ENCODE measurements at regions not wholly inside any gene's neighbourhood (a gene's known extent, or its start where the extent isn't known, plus 50 kb on each side); places are given as distances from the start of the nearest gene placed in this dataset.
"Not testable (repeated sequence)": the region's sequence is repeated elsewhere in the genome, so short reads cannot be mapped to it uniquely, and the experiment has no call there.

DNA sequence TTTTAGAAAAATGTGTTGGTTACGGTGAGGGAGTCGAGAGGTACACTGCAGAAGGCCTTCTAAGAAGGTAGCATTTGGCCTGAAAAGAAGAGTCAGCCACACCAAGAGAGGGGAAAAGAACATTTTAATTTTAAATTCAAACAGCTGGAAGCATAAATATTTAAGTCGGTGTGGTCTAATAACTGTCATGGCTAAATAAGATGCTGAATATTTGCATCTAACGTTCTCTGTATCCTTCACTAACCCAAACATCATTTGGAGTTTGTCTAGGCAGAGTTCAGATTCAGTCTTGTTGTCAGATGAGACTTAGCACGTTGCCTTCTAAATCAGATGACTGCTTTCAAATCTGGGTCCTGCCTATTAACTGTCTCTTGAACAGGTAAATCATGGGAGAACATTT, 583.3 kb downstream of the DIPK2A start:
- no peak for DNase-seq

DNA sequence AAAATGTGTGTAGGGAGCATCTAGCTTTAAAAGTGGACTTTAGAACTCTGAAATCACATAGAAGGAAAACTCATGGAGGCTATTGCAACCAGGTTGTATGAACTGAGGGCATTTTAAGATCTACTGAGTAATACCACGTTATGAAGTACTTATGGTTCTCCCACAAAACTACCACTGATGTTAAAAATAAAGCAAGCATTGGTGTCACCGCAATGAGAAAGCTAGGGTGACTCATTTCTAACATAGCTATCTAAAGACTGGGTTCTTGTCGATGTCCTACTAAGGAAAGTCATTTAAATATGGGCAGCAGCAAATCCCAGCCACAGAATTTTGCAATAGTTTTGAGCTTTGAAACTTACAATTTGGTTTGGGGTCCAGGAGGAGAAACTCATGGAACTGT, 584.8 kb downstream of the DIPK2A start:
- DNase-seq: no peak

- no peak for DNase-seq
Measured at GRCh38 chr3:144557515-144557914, 585.9 kb downstream of the DIPK2A start.

GRCh38 chr3:144564011-144564410, 592.4 kb downstream of the DIPK2A start:
- DNase-seq: no peak

- no peak for DNase-seq
Measured at GRCh38 chr3:144566320-144566719, 594.7 kb downstream of the DIPK2A start.

DNA sequence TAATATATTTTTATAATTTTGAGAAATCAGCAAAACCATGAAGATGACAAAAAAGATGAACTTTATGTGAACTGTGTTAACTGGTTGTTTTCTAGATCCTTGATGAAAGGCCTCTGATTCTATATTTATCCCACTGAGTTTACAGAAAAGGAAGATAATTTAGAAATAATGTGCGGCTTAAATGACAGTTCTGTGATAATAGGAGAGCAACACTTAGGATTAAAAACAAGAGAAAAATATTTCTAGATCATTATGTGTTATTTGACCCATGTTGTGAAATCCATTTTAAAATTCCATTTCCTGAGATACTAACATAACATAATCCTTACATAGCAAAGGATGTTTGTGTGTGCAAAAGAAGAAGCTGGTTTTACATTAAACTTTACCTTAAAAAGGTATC, 598.0 kb downstream of the DIPK2A start:
- no peak for DNase-seq

- DNase-seq: no peak
Measured at GRCh38 chr3:144583871-144584270, 612.2 kb downstream of the DIPK2A start.

- no peak for DNase-seq
Measured at GRCh38 chr3:144585408-144585807, 613.8 kb downstream of the DIPK2A start.

GRCh38 chr3:144585953-144586352, 614.3 kb downstream of the DIPK2A start:
- DNase-seq: no peak

GRCh38 chr3:144586382-144586781, 614.8 kb downstream of the DIPK2A start:
- DNase-seq: no peak

DNA sequence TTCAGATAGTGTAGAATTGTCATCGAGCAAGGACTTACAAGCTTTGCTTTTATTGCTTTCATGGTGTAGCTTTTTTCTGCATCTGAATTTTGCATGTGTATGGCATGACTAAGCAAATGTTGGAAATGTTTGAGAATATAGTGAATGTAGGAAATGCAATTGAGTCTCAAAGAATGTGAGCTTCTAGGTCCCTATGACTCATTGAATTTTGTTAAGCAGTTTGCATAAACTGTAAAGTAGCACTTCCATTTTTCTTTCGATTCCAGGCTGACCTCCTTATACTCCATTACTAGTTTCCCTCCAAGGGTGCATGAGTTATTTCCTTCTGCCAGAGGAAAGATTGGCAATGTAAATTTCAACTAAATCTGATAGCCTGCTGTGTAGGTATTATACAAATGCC, 619.2 kb downstream of the DIPK2A start:
- DNase-seq: no peak

DNA sequence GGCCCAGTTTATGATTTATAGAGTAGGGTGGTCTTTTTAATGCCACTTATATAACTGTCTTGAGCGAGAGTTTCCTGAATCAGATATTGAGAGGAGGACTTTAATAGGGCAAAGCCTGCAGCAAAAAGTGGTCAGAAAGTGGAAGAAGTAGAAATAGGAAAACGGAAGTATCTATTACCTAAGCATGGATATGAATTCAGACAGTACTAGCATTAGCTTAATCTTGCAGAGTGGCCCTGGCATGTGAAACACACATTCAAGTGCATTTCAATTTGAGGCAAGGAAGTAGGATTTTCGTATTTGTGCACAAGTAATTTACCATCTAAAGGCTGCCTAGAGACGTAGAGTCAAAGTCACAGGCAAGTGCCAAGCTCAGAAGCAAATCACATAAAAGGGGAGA, 622.3 kb downstream of the DIPK2A start:
- DNase-seq: no peak

DNA sequence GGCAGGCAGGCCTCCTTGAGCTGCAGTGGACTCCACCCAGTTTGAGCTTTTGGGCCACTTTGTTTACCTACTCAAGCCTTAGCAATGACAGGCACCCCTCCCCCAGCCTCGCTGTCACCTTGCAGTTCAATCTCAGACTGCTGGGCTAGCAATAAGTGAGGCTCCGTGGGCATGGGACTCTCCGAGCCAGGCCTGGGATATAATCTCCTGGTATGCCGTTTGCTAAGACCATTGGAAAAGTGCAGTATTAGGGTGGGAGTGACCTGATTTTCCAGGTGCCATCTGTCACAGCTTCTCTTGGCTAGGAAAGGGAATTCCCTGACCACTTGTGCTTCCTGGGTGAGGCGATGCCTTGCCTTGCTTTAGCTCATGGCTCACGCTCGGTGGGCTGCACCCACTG, 648.6 kb downstream of the DIPK2A start:
- DNase-seq: not testable (repeated sequence)

DNA sequence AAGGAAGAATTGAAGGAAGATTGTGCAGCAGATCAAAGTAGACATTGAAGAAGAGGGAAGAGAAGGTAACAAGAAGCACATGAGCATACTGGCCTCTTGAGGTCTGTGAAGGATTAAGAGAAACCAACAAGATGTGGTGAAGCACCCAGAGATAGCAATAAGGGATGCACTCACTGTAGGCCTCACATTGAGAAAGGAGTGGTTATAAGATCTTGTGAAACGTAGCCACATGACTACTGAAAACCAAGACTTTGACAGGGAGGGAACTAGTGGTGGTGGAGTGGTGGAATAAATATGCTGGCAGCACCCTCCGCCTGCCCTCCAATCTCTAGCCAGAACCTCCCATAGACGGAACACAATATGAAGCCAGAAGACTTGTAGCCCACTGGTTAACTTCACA, 651.2 kb downstream of the DIPK2A start:
- no peak for DNase-seq

DNA sequence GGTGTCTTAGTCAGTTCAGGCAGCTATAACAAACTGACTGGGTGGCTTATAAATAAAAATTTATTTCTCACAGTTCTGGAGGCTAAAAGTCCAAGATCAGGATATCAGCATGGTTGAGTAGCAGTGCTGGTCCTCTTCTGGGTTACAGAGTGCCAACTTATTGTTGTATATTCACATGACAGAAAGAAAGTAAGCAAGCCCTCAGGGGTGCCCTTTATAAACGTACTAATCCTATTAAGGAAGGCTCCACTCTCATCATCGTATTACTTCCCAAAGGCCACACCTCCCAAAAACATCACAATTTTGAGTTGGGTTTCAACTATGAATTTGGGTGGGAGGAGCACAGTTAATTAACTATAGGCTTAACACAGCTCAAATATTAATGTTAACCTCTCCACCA, 653.0 kb downstream of the DIPK2A start:
- no peak for DNase-seq

DNA sequence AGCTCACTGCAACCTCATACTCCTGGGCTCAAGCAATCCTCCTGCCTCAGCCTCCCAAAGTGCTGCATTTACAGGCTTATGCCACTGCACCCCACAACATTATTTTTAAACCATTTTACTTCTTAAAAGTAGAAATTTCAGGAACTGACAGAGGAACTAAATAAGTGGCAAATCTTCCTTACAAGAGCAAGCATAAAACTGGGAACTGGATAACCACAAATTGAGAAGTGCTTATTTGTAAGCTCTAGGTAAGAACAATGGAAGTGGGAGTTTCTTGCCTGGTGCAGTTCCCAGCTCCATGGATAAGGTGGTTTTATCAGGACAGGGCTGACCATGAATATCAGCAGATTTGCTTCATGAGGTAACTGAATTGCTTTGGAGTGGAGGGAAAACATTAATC, 655.2 kb downstream of the DIPK2A start:
- DNase-seq: no peak

- DNase-seq: no peak
Measured at GRCh38 chr3:144629381-144629780, 657.8 kb downstream of the DIPK2A start.

- no peak for DNase-seq
Measured at GRCh38 chr3:144636833-144637232, 665.2 kb downstream of the DIPK2A start.

- no peak for DNase-seq
Measured at GRCh38 chr3:144638009-144638408, 666.4 kb downstream of the DIPK2A start.

GRCh38 chr3:144643771-144644198, 672.2 kb downstream of the DIPK2A start:
- DNase-seq: no peak

DNA sequence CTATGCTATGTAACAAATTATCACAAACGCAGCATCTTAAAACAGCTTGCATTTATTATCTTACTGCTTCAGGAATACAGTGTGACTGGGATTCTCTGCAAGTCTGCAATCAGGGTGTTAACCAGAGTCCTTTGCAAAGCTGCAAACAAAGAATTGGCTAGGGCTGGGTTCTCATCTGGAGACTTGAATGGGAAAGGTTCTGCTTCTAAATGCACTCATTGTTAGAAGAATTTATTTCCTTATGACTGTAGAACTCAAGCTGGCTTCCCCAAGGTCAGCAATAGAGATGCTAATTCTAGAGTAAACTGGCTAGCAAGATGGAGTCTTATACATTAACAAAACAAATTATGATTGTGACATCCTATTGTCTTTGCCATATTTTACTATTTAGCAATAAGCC, 673.7 kb downstream of the DIPK2A start:
- no peak for DNase-seq

GRCh38 chr3:144650380-144650779, 678.8 kb downstream of the DIPK2A start:
- no peak for DNase-seq

DNA sequence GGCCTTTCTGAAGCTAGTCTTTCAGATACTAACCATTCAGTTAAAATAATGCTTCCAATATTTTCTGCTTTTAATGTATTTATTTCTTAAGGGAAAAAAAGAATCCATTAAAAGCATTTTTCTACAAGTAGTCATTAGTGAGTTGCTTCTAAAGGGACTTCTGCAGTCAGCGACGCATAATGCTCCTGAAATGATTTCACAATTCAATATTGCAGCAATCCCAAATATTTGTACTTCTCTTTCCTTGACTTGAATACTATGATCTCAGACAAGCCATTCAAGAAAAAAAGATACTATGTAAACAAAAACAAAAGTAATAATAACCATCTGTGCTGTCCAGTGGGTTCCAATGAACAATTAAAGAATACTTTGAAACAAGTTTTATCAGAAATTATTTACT, 681.0 kb downstream of the DIPK2A start:
- no peak for DNase-seq

- DNase-seq: no peak
Measured at GRCh38 chr3:144655423-144655822, 683.8 kb downstream of the DIPK2A start.

DNA sequence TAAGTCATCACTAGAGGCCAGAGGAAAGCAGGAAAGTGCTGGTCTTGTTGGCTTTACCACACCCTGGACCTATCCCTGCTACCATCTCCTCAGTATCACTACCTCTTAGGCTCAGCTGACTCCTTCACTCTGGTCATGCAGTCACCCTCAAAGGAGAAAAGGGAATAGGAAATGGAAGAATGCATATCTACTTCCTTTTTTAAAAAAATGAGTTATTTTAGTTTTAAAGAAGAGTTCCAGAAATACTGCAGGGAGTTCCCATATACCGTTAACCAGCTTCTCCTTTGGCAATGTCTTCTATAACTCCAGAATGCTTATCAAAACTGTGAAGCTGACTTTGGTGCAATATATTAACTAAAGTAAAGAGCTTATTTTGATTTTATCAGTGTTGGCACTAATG, 688.6 kb downstream of the DIPK2A start:
- DNase-seq: no peak

DNA sequence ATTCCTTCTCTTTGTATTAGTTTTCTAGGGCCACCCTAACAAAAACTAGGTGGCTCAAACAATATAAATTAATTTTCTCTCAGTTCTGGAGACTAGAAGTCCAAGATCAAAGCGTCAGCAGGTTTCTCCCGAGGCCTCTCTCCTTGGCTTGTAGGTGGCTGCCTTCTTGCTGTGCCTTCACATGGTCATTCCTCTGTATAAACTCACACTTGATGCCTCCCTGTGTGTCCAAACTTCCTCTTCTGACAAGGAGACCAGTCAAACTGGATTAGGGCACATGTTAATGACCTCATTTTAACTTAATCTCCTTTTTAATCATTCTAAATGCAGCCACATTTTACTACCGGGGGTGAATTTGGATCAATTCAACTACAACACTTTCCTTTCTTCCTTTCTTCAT, 691.1 kb downstream of the DIPK2A start:
- no peak for DNase-seq

Data from GF-D8 (cell line).